T-helper 17 cell (primary cell): ENCODE measurements at regions not wholly inside any gene's neighbourhood (a gene's known extent, or its start where the extent isn't known, plus 50 kb on each side); places are given as distances from the start of the nearest gene placed in this dataset.
"Not testable (repeated sequence)": the region's sequence is repeated elsewhere in the genome, so short reads cannot be mapped to it uniquely, and the experiment has no call there.

Source experiments
- ATAC-seq: fragments of 150-1000 bp; cut with Tn5 transposase; 2 replicates; pipeline ENCODE4 v1.10.0; 2021; ENCODE audit warnings: mild to moderate bottlenecking, moderate library complexity
- DNase-seq, 3 donors: peaks; one replicate each; pipeline versions ENCODE4 v3.0.0 to v3.0.0-alpha.2; 2020 to 2021
- H3K9me3 ChIP-seq: one replicate; pipeline ENCODE4 v1.7.0; 2013; ENCODE audit warnings: low read length, mild to moderate bottlenecking; ENCODE audit not compliant: control insufficient read depth, poor library complexity, severe bottlenecking
- H3K27ac Mint-ChIP-seq: one replicate; pipeline ENCODE4 v1.8.0; 2022; ENCODE audit warnings: mild to moderate bottlenecking, moderate library complexity, mixed read lengths
- H3K27me3 Mint-ChIP-seq: one replicate; pipeline ENCODE4 v1.8.0; 2022; ENCODE audit warnings: mixed read lengths
- H3K36me3 Mint-ChIP-seq: one replicate; pipeline ENCODE4 v1.8.0; 2022; ENCODE audit warnings: low read depth, mixed read lengths
- H3K4me1 Mint-ChIP-seq: one replicate; pipeline ENCODE4 v1.8.0; 2022; ENCODE audit warnings: mild to moderate bottlenecking, mixed read lengths
- H3K4me3 Mint-ChIP-seq: one replicate; pipeline ENCODE4 v1.8.0; 2022; ENCODE audit warnings: mild to moderate bottlenecking, moderate library complexity, mixed read lengths

DNA sequence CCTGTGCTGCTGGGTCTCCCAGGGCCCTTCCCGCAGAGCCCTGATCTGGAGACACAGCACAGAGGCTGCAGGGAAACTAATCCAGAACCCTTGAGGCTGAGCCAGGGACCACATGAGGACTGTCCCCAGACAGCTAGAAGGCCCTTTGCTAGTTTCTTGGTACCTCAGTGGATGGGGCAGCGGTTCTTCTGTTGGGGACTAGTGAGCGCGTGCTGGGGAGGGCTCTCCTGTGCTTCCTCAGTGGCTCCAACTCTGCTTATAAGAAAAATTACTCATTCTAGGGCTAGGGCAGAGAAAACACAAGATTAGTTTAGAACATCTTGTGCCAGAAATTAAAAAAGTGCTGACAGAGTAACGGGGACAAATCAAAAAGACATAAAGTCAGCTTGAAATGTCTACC is 116.5 kb upstream of the CTSV start:
- ATAC-seq, H3K27ac Mint-ChIP-seq, DNase-seq, H3K4me3 Mint-ChIP-seq, H3K9me3 ChIP-seq, H3K36me3 Mint-ChIP-seq, H3K4me1 Mint-ChIP-seq, H3K27me3 Mint-ChIP-seq: not testable (repeated sequence)

DNA sequence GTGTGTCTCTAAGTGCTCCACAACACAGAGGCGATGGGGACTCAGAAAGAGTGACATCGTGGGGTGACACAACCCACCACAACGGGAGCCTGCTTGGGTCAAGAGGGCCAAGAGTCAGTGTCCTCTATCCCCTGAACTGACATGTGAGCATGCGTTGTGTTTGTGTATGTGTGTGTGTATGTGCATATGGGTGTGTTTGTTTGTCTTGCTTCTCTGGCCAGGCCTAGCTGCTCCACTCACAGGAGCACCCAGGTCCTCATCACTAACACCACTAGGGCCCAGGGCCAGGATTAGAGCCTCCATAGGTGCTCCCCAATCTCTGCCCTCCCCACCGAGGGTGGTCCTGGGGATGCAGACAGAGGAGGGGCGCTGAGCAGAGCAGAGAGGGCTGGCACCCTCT is 115.0 kb upstream of the CTSV start:
- H3K9me3 ChIP-seq = no peaks in the 10 kb centered on the region
- no peaks in the 10 kb centered on the region for H3K27me3 Mint-ChIP-seq
- H3K27ac Mint-ChIP-seq = no peak overlapping the region
- H3K36me3 Mint-ChIP-seq = peaks cover 12% of the 10 kb centered on the region
- ATAC-seq (no peak), DNase-seq (no peak)
- no peak overlapping the region for H3K4me3 Mint-ChIP-seq
- peaks cover 3% of the 10 kb centered on the region for H3K4me1 Mint-ChIP-seq

GRCh38 chr9:97153160-97153559 is 114.2 kb upstream of the CTSV start:
- H3K36me3 Mint-ChIP-seq = peaks cover 12% of the 10 kb centered on the region
- not testable (repeated sequence) for ATAC-seq, DNase-seq, H3K9me3 ChIP-seq, H3K27me3 Mint-ChIP-seq, H3K4me3 Mint-ChIP-seq, H3K4me1 Mint-ChIP-seq, H3K27ac Mint-ChIP-seq

DNA sequence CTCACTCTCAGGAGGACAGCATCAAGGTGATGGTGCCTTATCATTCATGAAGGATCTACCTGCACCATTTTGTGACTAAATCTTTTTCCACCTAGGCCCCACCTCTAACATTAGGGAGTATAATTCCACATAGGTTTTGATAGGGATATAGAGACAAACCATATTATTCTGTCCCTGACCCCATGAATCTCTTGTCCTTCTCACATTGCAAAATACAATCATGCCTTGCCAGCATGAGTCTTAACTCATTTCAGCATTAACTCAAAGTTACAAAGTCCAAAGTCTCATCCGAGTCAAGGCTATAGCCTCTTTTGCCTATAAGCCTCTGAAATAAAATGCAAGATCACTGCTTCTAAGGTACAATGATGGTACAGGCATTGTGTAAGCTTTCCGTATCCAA is 111.5 kb upstream of the CTSV start:
- H3K27me3 Mint-ChIP-seq = not testable (repeated sequence)

DNA sequence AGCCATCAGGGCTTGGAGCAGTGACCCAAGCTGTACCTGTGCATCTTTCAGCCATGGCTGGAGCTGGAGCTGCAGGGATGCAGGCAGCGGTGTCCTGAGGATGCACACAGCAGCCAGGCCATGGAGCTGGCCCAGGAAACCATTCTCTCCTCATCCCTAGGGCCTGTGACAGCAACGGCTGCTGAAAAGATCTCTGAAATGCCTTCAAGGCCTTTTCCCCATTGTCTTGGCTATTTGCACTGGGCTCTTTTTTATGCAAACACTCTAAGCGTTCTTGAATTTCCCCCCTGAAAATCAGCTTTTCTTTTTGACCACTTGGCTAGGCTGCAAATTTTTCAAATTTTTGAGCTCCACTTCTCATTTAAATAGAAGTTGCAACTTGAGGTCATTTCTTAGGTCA is 109.5 kb upstream of the CTSV start:
- ATAC-seq, H3K27ac Mint-ChIP-seq, H3K9me3 ChIP-seq, H3K4me1 Mint-ChIP-seq, DNase-seq, H3K27me3 Mint-ChIP-seq, H3K4me3 Mint-ChIP-seq: not testable (repeated sequence)
- peaks cover 10% of the 10 kb centered on the region for H3K36me3 Mint-ChIP-seq

More for the DNA sequence above, 111.5 kb upstream of the CTSV start:
- not testable (repeated sequence) for H3K4me1 Mint-ChIP-seq, ATAC-seq, DNase-seq, H3K27ac Mint-ChIP-seq, H3K9me3 ChIP-seq, H3K4me3 Mint-ChIP-seq
- H3K36me3 Mint-ChIP-seq = peaks cover 10% of the 10 kb centered on the region

- not testable (repeated sequence) for H3K4me1 Mint-ChIP-seq, H3K9me3 ChIP-seq, H3K27ac Mint-ChIP-seq, DNase-seq, H3K27me3 Mint-ChIP-seq, H3K36me3 Mint-ChIP-seq, H3K4me3 Mint-ChIP-seq, ATAC-seq
Observed at GRCh38 chr9:97145680-97146079, 106.7 kb upstream of the CTSV start.

DNA sequence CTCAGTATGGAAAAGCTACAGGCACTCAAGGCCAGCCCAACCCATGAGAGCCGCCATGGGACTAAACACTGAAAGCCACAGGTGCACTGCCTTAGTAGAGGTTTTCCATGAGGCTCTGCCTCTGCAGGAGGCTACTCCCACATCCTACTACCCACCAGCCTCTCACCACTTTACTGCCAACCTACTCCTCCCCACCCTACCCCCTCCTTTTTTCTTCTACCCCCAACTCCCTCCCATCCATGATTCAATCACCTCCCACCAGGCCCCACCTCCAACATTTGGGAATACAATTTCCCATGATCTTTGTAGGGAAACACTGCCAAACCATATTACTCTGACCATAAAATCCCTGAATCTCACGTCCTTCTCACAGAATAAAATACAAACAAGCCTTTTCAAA is 101.6 kb upstream of the CTSV start:
- DNase-seq = no peak
- H3K36me3 Mint-ChIP-seq = peaks cover 2% of the 10 kb centered on the region
- ATAC-seq = no peak
- H3K27ac Mint-ChIP-seq = no peak overlapping the region
- no peaks in the 10 kb centered on the region for H3K4me1 Mint-ChIP-seq
- H3K27me3 Mint-ChIP-seq = no peaks in the 10 kb centered on the region
- H3K4me3 Mint-ChIP-seq = no peak overlapping the region
- H3K9me3 ChIP-seq = no peaks in the 10 kb centered on the region

- no peaks in the 10 kb centered on the region for H3K27me3 Mint-ChIP-seq
- H3K4me3 Mint-ChIP-seq = no peak overlapping the region
- no peak for ATAC-seq
- no peak overlapping the region for H3K27ac Mint-ChIP-seq
- H3K9me3 ChIP-seq = no peaks in the 10 kb centered on the region
- DNase-seq = no peak
- H3K36me3 Mint-ChIP-seq = peaks cover 2% of the 10 kb centered on the region
- H3K4me1 Mint-ChIP-seq = peaks cover 2% of the 10 kb centered on the region
Observed at GRCh38 chr9:97136421-97136820, 97.5 kb upstream of the CTSV start.

DNA sequence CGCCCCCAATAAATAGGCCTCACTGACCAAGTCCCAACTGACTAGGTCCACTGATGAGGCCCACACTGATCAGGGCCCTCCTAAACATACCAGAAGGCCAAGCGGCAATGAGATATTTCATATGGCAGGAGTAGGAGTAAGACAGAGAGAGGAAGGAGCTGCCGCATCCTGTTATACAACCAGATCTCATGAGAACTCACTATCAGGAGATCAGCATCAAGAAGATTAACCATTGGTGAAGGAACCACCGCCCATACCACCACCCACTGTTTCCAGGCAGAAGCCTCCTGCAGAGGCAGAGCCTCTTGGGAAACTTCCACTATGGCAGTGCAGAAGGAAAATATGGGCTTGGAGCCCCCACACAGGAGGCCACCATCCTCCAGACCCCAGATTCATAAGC is 95.0 kb upstream of the CTSV start:
- not testable (repeated sequence) for H3K27ac Mint-ChIP-seq

DNA sequence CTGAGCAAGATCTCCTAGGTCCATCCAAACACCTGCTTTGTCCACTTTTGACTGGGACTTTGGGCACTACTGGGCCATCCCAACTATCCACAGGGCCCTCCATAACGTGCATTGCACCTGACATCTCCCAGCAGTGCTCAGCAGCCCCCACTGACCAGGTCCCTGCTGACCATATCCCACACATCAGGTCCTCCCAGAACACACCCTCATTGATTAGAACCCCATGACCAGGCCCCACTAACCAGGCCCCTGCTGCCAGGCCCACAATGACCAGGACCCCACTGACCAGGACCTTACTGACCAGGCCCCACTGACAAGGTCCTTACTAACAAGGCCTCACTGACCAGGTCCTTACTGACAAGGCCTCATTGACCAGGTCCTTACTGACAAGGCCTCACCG is 93.9 kb upstream of the CTSV start:
- DNase-seq (no peak), ATAC-seq (no peak)
- H3K36me3 Mint-ChIP-seq = peaks cover 2% of the 10 kb centered on the region
- no peaks in the 10 kb centered on the region for H3K27me3 Mint-ChIP-seq
- H3K4me3 Mint-ChIP-seq = no peak overlapping the region
- no peaks in the 10 kb centered on the region for H3K9me3 ChIP-seq
- no peak overlapping the region for H3K27ac Mint-ChIP-seq
- peaks cover 2% of the 10 kb centered on the region for H3K4me1 Mint-ChIP-seq

More for the DNA sequence above, 95.0 kb upstream of the CTSV start:
- not testable (repeated sequence) for ATAC-seq, DNase-seq, H3K36me3 Mint-ChIP-seq, H3K4me1 Mint-ChIP-seq, H3K9me3 ChIP-seq, H3K4me3 Mint-ChIP-seq, H3K27me3 Mint-ChIP-seq

GRCh38 chr9:97130864-97131263 is 91.9 kb upstream of the CTSV start:
- not testable (repeated sequence) for H3K9me3 ChIP-seq

GRCh38 chr9:97130387-97130786 is 91.4 kb upstream of the CTSV start:
- not testable (repeated sequence) for H3K4me3 Mint-ChIP-seq, DNase-seq, H3K27me3 Mint-ChIP-seq, H3K9me3 ChIP-seq, ATAC-seq, H3K27ac Mint-ChIP-seq, H3K4me1 Mint-ChIP-seq, H3K36me3 Mint-ChIP-seq

More at GRCh38 chr9:97130864-97131263, 91.9 kb upstream of the CTSV start:
- H3K36me3 Mint-ChIP-seq, DNase-seq, H3K27ac Mint-ChIP-seq, H3K4me3 Mint-ChIP-seq, ATAC-seq, H3K27me3 Mint-ChIP-seq, H3K4me1 Mint-ChIP-seq: not testable (repeated sequence)

DNA sequence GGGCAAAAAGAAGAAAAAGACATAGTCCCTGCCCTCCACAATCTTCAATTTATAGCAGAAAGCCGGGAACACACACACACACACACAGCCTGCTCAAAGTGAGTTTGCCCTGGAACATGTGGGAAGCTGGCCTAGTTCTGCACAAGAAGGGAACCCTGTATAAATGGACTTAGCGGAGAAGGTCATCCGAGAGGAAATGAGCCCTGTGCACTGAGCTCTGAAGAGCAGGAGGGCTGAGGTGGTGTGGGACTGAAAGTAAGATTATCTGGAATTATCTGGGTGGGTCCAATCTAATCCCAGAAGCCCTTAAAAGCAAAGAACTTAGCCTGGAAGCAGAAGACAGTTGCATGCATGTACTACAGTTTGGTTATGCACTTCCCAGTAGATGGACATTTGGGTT is 90.0 kb upstream of the CTSV start:
- Mint-ChIP-seq H3K4me1 (peaks cover 2% of the 10 kb centered on the region), H3K27ac (no peak overlapping the region), H3K36me3 (peaks cover 2% of the 10 kb centered on the region), H3K27me3 (no peaks in the 10 kb centered on the region), H3K4me3 (no peak overlapping the region)
- no peaks in the 10 kb centered on the region for H3K9me3 ChIP-seq
- ATAC-seq (no peak), DNase-seq (no peak)

GRCh38 chr9:97124256-97124655 is 85.3 kb upstream of the CTSV start:
- Mint-ChIP-seq H3K27me3 (no peaks in the 10 kb centered on the region), H3K4me1 (no peaks in the 10 kb centered on the region), H3K4me3 (no peak overlapping the region), H3K27ac (no peak overlapping the region), H3K36me3 (peaks cover 4% of the 10 kb centered on the region)
- ATAC-seq (no peak), DNase-seq (no peak)
- H3K9me3 ChIP-seq = no peaks in the 10 kb centered on the region

- H3K4me3 Mint-ChIP-seq = no peak overlapping the region
- peaks cover 8% of the 10 kb centered on the region for H3K27me3 Mint-ChIP-seq
- ATAC-seq = no peak
- peaks cover 5% of the 10 kb centered on the region for H3K36me3 Mint-ChIP-seq
- no peaks in the 10 kb centered on the region for H3K9me3 ChIP-seq
- peaks cover 4% of the 10 kb centered on the region for H3K4me1 Mint-ChIP-seq
- no peak for DNase-seq
- no peak overlapping the region for H3K27ac Mint-ChIP-seq
Observed at GRCh38 chr9:97110696-97111095, 71.8 kb upstream of the CTSV start.
